ENCODE measurements at regions not wholly inside any gene's neighbourhood (a gene's known extent, or its start where the extent isn't known, plus 50 kb on each side); places are given as distances from the start of the nearest gene placed in this dataset.

GRCh38 chr13:52925251-52925650 is 76.8 kb upstream of the PCDH8 start:
- no peaks in the 10 kb centered on the region for H3K27me3 ChIP-seq
- H3K36me3 ChIP-seq: no peaks in the 10 kb centered on the region
- DNase-seq (ENCODE audit: low read depth in 1 of 2, low spot score in 1 of 2): no peak
- peak overlapping the region; percentile 61 for H3K27ac ChIP-seq
- H3K4me1 ChIP-seq (ENCODE audit: low read depth): peaks cover 23% of the 10 kb centered on the region
- TF ChIP-seq CTCF (IDR thresholded peaks at IDR 0.05; ENCODE audit: low read depth, low read length): no peak
- no peak overlapping the region for H3K4me3 ChIP-seq
- H3K9me3 ChIP-seq (ENCODE audit: low read depth): no peaks in the 10 kb centered on the region

- no peaks in the 10 kb centered on the region for H3K27me3 ChIP-seq
- H3K4me3 ChIP-seq: no peak overlapping the region
- peak overlapping the region; percentile 61 for H3K27ac ChIP-seq
- peak in 1 of 2 donors; percentile 26 for DNase-seq (ENCODE audit: low read depth in 1 of 2, low spot score in 1 of 2)
- H3K9me3 ChIP-seq (ENCODE audit: low read depth): no peaks in the 10 kb centered on the region
- H3K4me1 ChIP-seq (ENCODE audit: low read depth): peaks cover 23% of the 10 kb centered on the region
- H3K36me3 ChIP-seq: no peaks in the 10 kb centered on the region
- TF ChIP-seq CTCF (IDR thresholded peaks at IDR 0.05; ENCODE audit: low read depth, low read length): no peak
Measured at GRCh38 chr13:52924289-52925148, 76.1 kb upstream of the PCDH8 start.

GRCh38 chr13:52922961-52923360 is 74.5 kb upstream of the PCDH8 start:
- H3K36me3 ChIP-seq: no peaks in the 10 kb centered on the region
- no peaks in the 10 kb centered on the region for H3K9me3 ChIP-seq (ENCODE audit: low read depth)
- H3K4me3 ChIP-seq: no peak overlapping the region
- no peak for DNase-seq (ENCODE audit: low read depth in 1 of 2, low spot score in 1 of 2)
- no peak overlapping the region for H3K27ac ChIP-seq
- TF ChIP-seq CTCF (IDR thresholded peaks at IDR 0.05; ENCODE audit: low read depth, low read length): no peak
- no peaks in the 10 kb centered on the region for H3K27me3 ChIP-seq
- H3K4me1 ChIP-seq (ENCODE audit: low read depth): peaks cover 23% of the 10 kb centered on the region

GRCh38 chr13:52921194-52921593 is 72.8 kb upstream of the PCDH8 start:
- peaks cover 28% of the 10 kb centered on the region for H3K4me1 ChIP-seq (ENCODE audit: low read depth)

GRCh38 chr13:52916486-52916990 is 68.1 kb upstream of the PCDH8 start:
- peak overlapping the region; percentile 59 for H3K27ac ChIP-seq
- no peak for TF ChIP-seq CTCF (IDR thresholded peaks at IDR 0.05; ENCODE audit: low read depth, low read length)
- no peak overlapping the region for H3K4me3 ChIP-seq
- H3K9me3 ChIP-seq (ENCODE audit: low read depth): no peaks in the 10 kb centered on the region
- H3K36me3 ChIP-seq: no peaks in the 10 kb centered on the region
- peaks cover 9% of the 10 kb centered on the region for H3K4me1 ChIP-seq (ENCODE audit: low read depth)
- no peaks in the 10 kb centered on the region for H3K27me3 ChIP-seq
- peak in 1 of 2 donors; percentile 55 for DNase-seq (ENCODE audit: low read depth in 1 of 2, low spot score in 1 of 2)

More at GRCh38 chr13:52921194-52921593, 72.8 kb upstream of the PCDH8 start:
- no peak for DNase-seq (ENCODE audit: low read depth in 1 of 2, low spot score in 1 of 2)
- H3K27me3 ChIP-seq: no peaks in the 10 kb centered on the region
- H3K27ac ChIP-seq: no peak overlapping the region
- H3K9me3 ChIP-seq (ENCODE audit: low read depth): no peaks in the 10 kb centered on the region
- no peak overlapping the region for H3K4me3 ChIP-seq
- H3K36me3 ChIP-seq: no peaks in the 10 kb centered on the region
- TF ChIP-seq CTCF (IDR thresholded peaks at IDR 0.05; ENCODE audit: low read depth, low read length): no peak
